DMS53 (cell line): ENCODE measurements at regions not wholly inside any gene's neighbourhood (a gene's known extent, or its start where the extent isn't known, plus 50 kb on each side); places are given as distances from the start of the nearest gene placed in this dataset.

Experiments used
- DNase-seq: peaks from one replicate; lab custom pipeline; 2025; lab: John Stamatoyannopoulos, UW

DNA sequence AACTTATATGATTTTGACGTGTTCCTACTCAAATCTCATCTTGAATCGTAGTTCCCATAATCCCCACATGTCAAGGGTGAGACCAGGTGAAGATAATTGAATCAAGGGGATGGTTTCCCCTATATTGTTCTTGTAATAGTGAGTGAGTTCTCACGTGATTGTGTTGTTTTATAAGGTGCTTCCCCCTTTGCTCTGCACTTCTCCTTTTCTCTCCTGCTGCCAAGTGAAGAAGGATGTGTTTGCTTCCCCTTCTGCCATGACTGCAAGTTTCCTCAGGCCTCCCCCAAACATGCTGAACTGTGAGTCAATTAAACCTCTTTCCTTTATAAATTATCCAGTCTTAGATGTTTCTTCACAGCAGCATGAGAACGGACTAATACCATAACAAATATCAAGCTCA lies 83.2 kb downstream of the MANEA start:
- DNase-seq = no peak

DNA sequence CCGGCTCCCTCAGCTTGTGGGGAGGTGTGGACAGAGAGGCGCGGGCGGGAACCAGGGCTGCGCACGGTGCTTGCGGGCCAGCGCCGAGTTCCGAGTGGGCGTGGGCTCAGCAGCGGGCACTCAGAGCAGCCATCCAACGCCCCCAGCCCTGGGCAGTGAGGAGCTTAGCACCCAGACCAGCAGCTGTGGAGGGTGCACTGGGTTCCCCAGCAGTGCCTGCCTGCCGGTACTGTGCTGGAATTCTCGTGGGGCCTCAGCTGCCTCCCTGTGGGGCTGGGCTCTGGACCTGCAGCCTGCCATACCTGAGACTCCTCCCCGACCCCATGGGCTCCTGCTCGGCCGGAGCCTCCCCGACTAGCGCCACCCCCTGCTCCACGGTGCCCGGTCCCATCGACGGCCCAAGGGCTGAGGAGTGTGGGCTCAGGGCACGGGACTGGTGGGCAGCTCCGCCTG lies 92.7 kb downstream of the MANEA start:
- no peak for DNase-seq

DNA sequence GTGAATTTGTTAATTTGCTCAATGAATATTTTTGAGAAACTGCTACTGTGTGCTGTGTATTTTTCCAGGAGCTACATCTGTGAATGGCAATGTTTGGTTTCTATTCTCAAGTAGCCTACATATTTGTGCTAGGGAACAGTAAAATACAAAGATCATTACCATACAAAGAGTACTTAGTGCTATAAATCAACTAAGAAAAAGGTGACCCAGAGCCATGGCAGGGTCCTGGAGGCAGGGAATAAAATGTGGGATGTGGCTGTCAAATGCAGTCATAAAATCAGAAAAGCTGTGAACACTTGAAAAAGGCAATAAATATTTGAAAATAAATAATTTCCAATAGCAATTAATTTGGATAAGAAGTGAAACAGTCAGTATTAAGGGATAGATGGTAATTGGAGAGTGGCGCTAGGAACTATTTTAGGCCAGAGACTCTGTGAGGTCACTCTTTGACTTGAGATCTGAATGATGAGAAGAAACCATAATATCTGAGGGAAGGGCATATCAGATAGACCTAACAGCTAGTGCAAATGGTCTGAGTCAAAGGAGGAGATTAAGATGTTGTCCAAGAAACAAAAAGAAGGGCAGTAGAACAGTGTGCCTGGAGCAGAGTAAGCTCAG lies 98.8 kb downstream of the MANEA start:
- DNase-seq = no peak

DNA sequence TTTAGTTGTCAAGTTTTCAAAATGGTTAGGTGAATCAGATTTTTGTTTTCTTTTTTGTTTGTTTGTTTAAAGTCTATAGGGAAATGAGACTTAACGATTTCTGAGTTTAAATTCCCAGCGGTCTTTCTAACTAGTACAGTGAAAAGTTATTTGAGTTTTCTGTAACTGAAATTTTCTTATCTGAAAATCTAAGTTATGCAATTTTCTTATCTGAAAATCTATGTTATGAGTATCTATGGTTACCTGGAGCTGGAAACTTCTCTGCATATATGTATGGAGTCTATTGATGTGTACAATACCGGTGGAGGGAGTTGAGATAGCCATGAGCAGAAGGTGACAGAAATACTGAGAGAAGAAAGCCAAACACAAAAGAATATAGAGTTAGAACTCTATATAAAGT lies 102.6 kb downstream of the MANEA start:
- no peak for DNase-seq

DNA sequence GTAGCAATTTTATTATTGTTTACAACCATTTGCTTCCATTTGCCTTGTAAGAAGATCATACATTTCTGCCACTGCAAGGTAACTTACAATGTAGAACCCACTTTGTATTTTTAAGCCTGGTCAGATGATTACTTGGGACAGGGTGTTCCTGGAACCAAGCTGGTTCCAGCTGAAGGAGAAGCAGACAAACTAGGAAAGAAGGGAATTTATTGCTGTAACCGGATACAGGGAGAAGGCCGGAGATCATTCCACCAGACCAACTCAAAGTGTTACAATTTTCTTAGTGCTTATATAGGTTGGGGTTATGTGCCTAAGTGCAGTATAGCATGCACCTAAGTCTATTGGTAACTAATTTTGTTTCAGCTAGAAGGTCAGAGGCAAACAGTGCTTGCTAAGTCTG lies 104.4 kb downstream of the MANEA start:
- no peak for DNase-seq

DNA sequence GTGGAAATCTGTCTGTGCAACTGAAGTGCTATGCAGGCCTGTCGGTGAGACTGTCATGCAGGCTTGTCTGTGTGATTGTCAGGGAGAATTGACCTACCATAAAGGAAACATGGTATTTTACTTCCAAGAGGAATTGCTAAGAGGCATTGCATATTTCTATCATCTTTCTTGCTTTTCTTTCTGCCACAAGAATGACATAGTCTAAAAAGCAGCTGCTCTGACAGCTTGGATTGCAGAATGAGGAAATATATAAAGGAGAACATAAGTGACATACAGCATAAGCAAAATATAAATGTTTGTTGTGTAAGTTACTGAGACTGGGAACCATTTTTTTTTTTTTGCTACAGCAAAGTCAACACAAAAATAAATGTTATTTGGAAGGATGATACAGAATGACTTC lies 105.1 kb downstream of the MANEA start:
- DNase-seq = no peak

DNA sequence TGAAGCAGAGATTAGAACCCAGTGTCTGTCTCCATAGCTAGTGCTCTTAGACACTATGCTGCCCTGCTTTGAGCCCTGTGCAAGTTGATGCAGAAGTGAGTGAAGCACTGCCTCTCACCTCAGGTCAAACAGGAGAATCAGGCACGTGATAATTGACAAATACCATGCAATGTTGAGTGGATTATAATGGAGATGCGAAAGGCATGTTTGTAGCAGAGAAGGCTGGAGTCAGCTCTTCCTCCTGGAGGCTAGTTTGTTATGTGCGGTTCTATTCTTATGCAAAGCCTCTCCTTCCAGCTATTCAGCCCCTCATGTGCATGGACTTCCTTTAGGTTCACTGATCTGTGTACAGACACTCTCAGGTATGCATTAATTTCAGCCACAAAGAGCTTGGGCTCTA lies 108.5 kb downstream of the MANEA start:
- DNase-seq = peak; percentile 22

DNA sequence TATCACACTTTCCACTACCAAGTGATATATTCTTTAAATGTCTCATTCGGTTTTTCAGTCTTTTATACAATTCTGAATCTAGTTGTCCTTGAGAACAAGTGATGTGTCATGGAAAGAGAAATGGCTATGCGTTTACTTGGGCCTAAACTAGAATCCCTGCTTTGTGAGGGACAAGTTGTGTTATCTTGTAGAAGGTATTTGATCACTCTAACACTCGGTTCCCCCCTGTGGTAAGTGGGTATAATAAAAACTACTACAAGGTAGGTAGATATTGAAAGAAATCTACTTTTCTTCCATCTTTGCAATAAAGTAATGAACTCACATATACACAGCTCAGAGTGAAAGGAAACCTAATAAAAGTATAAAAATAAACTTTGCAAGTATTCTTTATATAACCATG lies 108.9 kb downstream of the MANEA start:
- DNase-seq = no peak

DNA sequence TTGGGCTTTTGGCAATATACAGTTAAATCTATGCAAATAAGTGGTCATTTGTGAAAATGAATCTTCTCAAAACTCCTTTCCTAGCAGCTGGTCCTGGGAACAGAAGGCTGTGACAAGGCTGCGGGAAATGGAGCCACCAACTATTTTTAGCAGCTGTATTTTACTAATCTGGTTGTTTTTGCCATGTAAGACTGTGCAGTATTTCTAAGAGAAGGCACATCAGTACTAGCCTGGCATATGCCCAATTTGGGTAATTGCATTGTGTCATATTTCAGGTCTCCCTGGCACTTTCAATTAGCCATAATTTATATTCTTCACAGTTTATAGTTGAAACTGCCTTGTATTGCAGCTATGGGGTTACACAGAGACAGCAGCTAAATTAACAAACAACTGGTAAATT lies 109.6 kb downstream of the MANEA start:
- no peak for DNase-seq

DNA sequence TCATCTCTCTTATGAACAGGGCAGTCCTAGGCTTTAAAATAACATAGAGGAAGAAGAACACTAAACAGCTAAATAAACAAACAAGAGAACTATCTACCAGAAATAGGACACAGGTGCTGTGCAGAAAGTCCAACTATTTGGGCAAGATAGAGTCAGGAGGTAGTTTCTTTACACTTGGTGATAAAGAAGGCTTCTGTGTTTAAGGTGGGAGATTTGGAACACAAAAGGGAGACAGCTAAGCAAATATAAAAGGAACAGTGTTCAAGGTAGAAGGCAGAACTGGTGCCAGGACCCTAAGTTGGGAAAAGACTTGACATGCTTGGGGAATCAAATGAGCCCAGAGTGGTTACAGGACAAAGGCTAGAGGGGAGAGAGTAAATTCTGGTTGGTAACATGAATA lies 110.5 kb downstream of the MANEA start:
- no peak for DNase-seq

DNA sequence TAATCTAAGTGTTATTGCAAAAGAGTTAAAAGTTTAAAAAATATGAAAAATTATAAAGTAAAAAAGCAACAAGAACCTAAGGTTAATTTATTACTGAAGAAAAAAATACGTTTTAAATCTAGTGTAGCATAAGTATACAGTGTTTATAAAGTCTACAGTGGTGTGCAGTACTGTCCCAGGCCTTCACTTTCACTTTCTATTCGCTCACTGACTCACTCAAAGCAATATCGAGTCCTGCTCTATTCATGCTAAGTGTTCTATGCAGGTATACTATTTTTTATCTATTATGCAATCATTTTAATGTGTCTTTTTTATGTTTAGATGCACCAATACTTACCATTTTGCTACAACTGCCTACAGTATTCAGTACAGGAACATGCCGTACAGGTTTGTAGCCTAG lies 113.0 kb downstream of the MANEA start:
- peak; percentile 18 for DNase-seq

DNA sequence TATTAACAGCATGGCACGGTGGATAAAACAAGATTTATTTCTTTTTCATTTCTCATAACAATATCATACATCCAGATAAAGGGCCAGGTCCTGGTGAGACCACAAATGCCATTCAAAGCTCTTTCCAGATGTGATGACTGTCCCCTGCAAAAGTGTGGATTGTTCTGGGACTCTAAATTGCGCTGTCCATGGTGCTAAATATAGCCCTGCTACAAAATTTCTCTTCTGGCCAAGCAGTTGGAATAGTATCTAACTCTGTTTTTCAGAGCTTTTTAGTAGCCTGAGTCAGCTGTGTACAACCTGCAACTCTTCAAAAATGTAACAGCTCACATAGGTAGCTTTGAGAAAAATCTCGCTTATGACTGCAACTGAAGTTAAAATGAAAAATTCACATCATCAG lies 115.8 kb downstream of the MANEA start:
- no peak for DNase-seq

DNA sequence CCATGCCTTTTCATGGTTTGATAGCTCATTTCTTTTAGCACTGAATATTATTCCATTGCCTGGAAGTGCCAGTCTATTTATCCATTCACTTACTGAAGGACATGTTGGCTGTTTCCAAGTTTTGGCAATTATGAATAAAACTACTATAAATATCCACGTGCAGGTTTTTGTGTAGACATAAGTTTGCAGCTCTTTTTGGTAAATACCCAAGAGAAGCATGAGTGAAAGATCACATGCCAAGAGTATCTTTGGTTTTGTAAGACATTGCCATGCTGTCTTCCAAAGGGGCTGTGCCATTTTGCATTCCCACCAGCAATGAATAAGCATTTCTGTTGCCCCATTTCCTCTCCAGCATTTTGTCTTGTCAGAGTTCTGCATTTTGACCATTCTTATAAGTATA lies 120.9 kb downstream of the MANEA start:
- no peak for DNase-seq

DNA sequence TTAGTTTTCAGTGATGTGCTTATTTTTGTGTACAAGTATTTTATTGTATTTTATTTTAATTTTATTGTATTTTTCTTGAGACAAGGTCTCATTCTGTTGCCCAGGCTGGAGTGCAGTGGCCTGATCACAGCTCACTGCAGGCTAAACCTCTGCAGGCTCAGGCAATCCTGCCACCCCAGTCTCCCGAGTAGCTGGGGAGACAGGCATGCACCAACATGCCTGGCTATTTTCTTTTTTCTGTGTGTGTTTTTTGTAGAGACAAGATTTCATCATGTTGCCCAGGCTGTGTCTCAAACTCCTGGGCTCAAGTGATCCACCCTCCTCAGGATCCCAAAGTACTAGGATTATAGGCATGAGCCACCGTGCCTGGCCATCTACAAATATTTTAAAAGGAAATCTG lies 146.3 kb downstream of the MANEA start:
- no peak for DNase-seq

DNA sequence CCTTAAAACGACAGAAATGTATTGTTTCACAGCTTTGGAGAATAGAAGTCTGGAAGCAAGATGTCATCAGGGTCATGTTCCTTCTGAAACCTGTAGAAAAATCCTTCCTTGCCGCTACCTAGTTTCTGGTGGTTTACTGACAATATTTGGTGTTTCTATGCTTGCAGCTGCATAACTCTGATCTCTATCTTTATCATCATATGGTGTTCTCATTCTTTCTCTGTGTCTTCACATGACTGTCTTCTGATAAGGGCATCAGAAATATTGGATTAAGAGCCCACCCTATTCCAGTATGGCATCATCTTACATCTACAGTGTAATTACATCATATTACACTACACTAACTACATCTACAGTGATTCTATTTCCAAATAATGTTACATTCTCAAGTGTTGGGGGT lies 148.0 kb downstream of the MANEA start:
- DNase-seq = no peak

DNA sequence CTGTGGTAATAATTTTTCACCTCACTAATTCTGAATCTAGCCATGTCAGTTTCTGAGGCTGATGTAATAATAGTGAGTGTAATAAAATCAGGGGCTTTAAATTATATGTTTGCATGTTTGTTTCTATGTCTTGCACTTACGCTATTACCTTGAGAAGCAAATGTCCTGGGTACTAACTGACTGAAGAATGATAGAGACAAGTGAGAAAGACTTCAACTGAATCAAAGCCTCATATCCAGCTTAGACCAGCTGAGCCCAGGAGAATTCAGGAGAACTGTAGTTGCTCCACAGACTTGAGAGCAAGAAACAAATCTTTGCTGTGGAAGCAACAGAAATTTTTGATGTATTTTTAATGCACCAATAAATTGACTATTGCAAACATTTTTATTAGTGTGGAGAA lies 162.8 kb downstream of the MANEA start:
- DNase-seq = no peak

DNA sequence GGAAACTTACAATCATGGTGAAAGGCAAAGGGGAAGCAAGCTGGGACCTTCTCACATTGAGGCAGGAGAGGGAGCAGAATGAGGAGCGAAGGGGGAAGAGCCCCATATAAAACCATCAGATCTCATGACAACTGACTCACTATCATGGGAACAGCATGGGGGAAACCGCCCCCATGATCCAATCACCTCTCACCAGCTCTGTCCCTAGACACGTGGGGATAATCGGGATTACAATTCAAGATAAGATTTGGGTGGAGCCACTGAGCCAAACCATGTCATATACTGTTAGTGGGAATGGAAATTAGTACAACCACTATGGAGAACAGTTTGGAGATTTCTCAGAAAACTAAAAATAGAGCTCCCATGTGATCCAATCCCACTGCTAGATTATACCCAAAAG lies 163.7 kb downstream of the MANEA start:
- no peak for DNase-seq

DNA sequence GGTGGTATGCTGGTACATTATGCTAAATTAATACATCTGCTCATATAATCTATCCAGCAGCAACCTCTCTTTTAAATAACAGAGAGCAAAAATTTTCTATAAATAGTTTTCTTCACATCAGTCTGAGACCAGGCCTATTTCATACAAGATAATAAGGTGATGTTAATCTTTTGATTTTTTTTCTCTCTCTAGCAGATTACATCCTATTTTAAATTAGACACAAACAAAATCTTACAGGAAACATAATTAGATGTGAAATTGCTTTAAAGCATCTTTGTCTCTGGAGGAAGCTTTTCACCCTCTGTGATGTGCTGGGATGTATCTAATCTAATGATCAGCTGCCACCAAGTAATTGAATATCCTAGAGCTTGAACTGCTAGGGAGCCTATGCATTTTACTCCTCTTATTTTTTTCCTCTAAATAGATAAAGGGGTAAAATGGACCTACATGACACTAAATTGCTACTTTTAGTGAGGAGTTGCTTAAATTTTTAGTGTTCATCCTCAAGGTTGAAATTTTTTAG lies 165.5 kb downstream of the MANEA start:
- no peak for DNase-seq

DNA sequence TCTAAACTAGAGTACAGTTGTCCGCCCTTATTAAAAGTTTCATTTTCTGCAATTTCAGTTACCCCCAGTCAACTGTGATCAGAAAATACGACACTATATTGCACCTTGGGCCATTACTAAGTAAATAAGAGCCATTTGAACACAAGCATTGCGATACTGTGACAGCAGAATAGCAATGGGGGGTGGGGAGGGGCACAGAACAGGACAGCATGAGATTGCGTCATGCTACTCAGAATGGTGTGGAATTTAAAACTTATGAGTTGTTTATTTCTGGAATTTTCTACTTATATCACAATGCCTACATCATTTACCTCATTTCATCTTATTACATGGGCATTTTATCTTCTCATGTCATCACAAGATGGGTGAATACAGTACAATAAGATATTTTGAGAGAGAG lies 166.3 kb downstream of the MANEA start:
- no peak for DNase-seq

DNA sequence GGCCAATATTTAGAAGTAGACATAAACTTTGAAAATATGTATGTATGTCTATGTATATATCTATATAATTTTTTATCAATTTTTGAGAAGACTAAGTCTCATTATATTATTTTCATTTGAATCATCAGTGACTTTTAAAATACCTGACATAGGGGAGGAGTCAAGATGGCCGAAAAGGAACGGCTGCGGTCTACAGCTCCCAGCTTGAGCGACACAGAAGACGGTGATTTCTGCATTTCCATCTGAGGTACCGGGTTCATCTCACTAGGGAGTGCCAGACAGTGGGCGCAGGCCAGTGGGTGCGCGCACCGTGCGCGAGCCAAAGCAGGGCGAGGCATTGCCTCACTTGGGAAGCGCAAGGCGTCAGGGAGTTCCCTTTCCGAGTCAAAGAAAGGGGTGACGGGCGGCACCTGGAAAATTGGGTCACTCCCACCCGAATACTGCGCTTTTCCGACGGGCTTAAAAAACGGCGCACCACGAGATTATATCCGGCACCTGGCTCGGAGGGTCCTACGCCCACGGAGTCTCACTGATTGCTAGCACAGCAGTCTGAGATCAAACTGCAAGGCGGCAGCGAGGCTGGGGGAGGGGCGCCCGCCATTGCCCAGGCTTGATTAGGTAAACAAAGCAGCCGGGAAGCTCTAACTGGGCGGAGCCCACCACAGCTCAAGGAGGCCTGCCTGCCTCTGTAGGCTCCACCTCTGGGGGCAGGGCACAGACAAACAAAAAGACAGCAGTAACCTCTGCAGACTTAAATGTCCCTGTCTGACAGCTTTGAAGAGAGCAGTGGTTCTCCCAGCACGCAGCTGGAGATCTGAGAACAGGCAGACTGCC lies 181.1 kb downstream of the MANEA start:
- DNase-seq = peak; percentile 60

DNA sequence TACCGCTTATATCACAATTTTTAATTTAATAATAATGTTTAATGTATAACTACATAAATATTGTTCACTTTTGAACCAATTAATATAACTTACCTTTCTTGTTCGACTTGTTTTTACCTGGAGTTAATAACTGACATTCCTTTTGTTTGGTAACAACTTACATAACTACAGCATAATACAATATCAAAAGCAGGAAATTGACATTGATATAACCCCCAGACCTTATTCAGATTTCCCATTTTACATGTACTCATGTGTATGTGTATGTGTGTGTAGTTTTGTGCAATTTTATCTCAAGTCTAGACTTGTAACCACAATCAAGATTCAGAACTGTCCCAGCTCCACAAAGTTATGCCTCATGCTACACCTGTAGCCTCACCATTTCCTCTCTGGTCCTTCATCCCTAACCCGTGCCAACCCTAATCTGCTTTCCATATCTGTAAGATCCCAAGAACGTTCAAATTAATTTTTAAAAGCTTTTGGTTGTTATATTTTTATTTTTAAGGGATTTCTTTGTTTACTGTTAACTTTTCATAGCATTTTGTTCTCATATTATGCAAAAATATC lies 190.6 kb downstream of the MANEA start:
- peak; percentile 6 for DNase-seq

DNA sequence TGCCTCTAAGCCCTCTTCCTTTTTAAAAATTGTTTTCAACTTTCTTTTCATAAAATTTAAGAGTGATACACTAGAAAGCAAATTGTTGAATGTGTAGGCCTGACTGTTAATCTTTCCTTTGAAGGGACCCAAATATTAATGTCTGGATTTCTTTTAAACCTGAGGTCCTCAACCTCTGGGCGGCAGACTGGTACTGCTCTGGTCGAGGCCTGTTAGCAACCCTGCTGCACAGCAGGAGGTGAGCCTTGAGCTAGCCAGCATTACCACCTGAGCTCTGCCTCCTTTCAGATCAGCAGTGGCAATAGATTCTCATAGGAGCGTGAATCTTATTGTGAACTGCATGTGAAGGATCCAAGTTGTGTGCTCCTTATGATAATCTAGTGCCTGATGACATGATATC lies 191.2 kb downstream of the MANEA start:
- DNase-seq = peak; percentile 5

DNA sequence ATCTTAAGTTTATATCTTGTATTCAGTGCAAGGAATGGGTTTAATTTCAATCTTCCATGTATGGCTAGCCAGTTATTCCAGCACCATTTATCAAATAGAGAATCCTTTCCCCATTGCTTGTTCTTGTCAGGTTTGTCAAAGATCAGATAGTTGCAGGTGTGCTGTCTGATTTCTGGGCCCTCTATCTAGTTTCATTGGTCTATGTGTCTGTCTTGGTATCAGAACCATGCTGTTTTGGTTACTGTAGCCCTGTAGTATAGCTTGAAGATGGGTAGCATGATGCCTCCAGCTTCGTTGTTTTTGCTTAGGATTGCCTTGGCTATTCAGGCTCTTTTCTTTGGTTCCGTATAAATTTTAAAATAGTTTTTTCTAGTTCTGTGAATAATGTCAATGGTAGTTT lies 200.0 kb downstream of the MANEA start:
- DNase-seq = no peak
